Osteocyte (in vitro differentiated cells): ENCODE measurements at regions not wholly inside any gene's neighbourhood (a gene's known extent, or its start where the extent isn't known, plus 50 kb on each side); places are given as distances from the start of the nearest gene placed in this dataset.

Experiments
- DNase-seq: peaks from one replicate; pipeline ENCODE4 v3.0.0; 2021; ENCODE audit warnings: mixed read lengths; ENCODE audit not compliant: unreplicated experiment; ENCODE audit errors: extremely low spot score
- H3K27ac Mint-ChIP-seq: one replicate; pipeline ENCODE4 v1.8.0; 2021; ENCODE audit warnings: mild to moderate bottlenecking, mixed read lengths; ENCODE audit not compliant: unreplicated experiment
- H3K27me3 Mint-ChIP-seq: one replicate; pipeline ENCODE4 v1.8.0; 2021; ENCODE audit warnings: mixed read lengths; ENCODE audit not compliant: unreplicated experiment
- H3K36me3 Mint-ChIP-seq: one replicate; pipeline ENCODE4 v1.8.0; 2021; ENCODE audit warnings: mixed read lengths; ENCODE audit not compliant: unreplicated experiment
- H3K4me1 Mint-ChIP-seq: one replicate; pipeline ENCODE4 v1.8.0; 2021; ENCODE audit warnings: mixed read lengths; ENCODE audit not compliant: unreplicated experiment
- H3K4me3 Mint-ChIP-seq: one replicate; pipeline ENCODE4 v1.8.0; 2021; ENCODE audit warnings: mild to moderate bottlenecking, moderate library complexity, mixed read lengths; ENCODE audit not compliant: unreplicated experiment
- H3K9me3 Mint-ChIP-seq: one replicate; pipeline ENCODE4 v1.8.0; 2021; ENCODE audit warnings: mixed read lengths; ENCODE audit not compliant: unreplicated experiment
- TF ChIP-seq, protein P1 (sequence below): fragments of 200-600 bp; sonication (generic); IDR thresholded peaks from 2 replicates; pipeline ENCODE4 v1.5.0; 2021; ENCODE audit warnings: antibody characterized with exemption, mild to moderate bottlenecking, moderate library complexity

DNA sequence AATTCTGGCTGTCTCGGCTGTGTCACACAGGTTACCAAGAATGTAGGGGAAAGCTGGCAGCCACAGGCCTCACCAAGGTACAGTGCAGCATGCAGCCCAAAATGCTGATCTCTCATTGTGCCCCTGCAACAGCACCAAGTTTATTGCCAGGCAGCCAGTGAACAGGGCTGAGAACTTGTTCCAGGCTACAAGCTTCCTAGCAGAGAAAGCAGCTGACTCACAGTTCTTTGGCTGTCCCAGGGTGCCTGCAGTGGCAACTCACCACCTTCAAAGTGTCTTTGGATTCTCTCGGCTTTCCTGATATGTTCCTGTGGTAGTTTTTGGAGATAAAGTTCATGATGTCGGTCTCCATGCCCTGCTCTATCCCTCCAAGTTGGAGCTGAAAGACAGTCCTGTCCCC lies 719.1 kb upstream of the ANO3 start:
- peaks cover 9% of the 10 kb centered on the region for H3K9me3 Mint-ChIP-seq

DNA sequence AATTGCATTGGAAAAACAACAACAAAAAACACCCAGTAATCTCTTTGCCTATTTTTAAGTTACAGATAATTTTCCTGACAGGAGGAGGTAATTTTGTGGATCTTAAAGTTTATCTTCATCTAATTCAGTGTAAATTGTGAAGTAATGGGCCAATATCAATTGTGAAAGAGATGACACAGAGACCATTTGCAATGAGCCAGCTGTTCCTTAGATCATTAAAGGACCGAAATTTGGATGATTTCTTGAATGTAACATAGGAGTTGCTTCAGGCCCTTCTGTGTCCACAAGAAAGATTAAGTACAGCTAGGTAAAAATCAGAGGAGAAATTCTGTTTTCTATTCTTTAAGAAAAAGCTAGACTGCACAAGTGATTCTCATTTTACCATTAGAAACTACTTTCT lies 718.5 kb upstream of the ANO3 start:
- H3K9me3 Mint-ChIP-seq = peaks cover 7% of the 10 kb centered on the region
- no peak for DNase-seq
- H3K27ac Mint-ChIP-seq = no peak overlapping the region
- no peaks in the 10 kb centered on the region for H3K4me1 Mint-ChIP-seq
- no peaks in the 10 kb centered on the region for H3K36me3 Mint-ChIP-seq
- H3K27me3 Mint-ChIP-seq = no peaks in the 10 kb centered on the region
- TF ChIP-seq, protein P1, sequence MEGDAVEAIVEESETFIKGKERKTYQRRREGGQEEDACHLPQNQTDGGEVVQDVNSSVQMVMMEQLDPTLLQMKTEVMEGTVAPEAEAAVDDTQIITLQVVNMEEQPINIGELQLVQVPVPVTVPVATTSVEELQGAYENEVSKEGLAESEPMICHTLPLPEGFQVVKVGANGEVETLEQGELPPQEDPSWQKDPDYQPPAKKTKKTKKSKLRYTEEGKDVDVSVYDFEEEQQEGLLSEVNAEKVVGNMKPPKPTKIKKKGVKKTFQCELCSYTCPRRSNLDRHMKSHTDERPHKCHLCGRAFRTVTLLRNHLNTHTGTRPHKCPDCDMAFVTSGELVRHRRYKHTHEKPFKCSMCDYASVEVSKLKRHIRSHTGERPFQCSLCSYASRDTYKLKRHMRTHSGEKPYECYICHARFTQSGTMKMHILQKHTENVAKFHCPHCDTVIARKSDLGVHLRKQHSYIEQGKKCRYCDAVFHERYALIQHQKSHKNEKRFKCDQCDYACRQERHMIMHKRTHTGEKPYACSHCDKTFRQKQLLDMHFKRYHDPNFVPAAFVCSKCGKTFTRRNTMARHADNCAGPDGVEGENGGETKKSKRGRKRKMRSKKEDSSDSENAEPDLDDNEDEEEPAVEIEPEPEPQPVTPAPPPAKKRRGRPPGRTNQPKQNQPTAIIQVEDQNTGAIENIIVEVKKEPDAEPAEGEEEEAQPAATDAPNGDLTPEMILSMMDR = no peak
- no peak overlapping the region for H3K4me3 Mint-ChIP-seq

More for the DNA sequence above, 719.1 kb upstream of the ANO3 start:
- TF ChIP-seq, protein P1 = no peak
- H3K4me3 Mint-ChIP-seq = no peak overlapping the region
- no peak for DNase-seq
- H3K4me1 Mint-ChIP-seq = no peaks in the 10 kb centered on the region
- H3K27ac Mint-ChIP-seq = no peak overlapping the region
- no peaks in the 10 kb centered on the region for H3K36me3 Mint-ChIP-seq
- H3K27me3 Mint-ChIP-seq = no peaks in the 10 kb centered on the region

DNA sequence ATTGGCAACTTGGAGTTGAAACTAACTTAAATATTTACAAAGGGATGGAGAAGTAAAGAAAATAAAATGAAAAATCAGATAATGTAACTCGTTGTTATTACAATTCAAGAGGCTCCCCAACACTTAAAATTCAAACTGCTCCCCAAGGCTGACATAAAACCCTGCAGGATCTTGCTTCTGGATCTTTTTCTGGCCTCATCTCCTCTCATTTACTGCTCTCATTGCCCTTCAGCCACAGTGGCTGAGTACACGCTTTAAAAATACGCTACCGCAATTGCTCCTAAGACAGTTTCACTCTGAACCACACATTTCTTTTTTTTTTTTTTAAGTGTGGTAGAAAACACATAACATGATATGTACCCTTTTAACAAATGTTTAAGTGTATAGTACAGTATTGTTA lies 718.1 kb upstream of the ANO3 start:
- no peaks in the 10 kb centered on the region for H3K36me3 Mint-ChIP-seq
- no peak overlapping the region for H3K4me3 Mint-ChIP-seq
- H3K9me3 Mint-ChIP-seq = peaks cover 7% of the 10 kb centered on the region
- no peaks in the 10 kb centered on the region for H3K27me3 Mint-ChIP-seq
- H3K27ac Mint-ChIP-seq = no peak overlapping the region
- TF ChIP-seq, protein P1 = no peak
- DNase-seq = no peak
- no peaks in the 10 kb centered on the region for H3K4me1 Mint-ChIP-seq

DNA sequence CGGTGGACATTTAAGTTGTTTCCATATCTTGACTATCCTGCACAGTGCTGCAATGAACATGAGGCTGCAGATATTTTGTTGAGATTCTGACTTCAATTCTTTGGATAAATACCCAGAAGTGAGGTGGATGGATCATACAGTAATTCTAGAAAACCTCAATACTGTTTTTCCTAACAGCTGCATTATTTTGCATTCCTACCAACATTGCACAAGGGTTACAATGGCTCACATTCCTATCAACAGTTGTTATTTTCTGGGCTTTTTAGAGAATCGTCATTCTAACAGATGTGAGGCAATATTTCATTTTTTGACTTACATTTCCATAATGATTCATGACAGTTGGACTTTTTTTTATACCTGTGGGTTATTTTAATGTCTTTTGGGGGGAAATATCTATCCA lies 716.9 kb upstream of the ANO3 start:
- peaks cover 7% of the 10 kb centered on the region for H3K9me3 Mint-ChIP-seq
- H3K27me3 Mint-ChIP-seq = no peaks in the 10 kb centered on the region
- no peak overlapping the region for H3K4me3 Mint-ChIP-seq
- no peak overlapping the region for H3K27ac Mint-ChIP-seq
- no peaks in the 10 kb centered on the region for H3K4me1 Mint-ChIP-seq
- no peaks in the 10 kb centered on the region for H3K36me3 Mint-ChIP-seq
- TF ChIP-seq, protein P1 = no peak
- DNase-seq = no peak

DNA sequence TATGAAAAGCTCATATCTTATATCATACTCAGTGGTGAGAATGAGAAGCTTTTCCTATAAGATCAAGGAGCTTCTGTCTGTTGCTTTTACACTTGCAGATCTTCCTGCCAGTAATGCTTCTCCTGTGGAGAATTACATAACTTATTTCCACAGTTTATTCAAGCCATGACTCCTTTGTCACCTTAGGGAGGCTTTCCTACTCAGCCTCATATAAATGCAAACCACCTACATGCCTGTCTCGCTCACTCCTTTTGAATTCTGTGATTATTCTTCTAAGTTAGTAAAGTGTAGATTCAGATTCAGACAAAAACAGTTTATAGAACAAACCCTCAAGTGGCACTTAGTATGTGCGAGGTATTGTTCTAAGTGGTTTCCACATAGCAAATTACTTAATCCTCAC lies 716.1 kb upstream of the ANO3 start:
- Mint-ChIP-seq H3K4me1 (no peaks in the 10 kb centered on the region), H3K4me3 (no peak overlapping the region), H3K36me3 (no peaks in the 10 kb centered on the region), H3K9me3 (peaks cover 5% of the 10 kb centered on the region), H3K27me3 (no peaks in the 10 kb centered on the region), H3K27ac (no peak overlapping the region)
- DNase-seq = no peak
- TF ChIP-seq, protein P1 = no peak
